HepG2 (cell line): ENCODE measurements at regions not wholly inside any gene's neighbourhood (a gene's known extent, or its start where the extent isn't known, plus 50 kb on each side); places are given as distances from the start of the nearest gene placed in this dataset.

Experiments
- ATAC-seq: fragments of 200-7000 bp; cut with Tn5 transposase; 3 replicates; pipeline ENCODE4 v1.9.1; 2020; ENCODE audit warnings: mild to moderate bottlenecking, moderate library complexity
- BruUV-seq: library from RNA; stranded (reverse); fragments of 400-500 nt; replicated peaks from 2 replicates; lab custom pipeline; 2021; lab: Mats Ljungman, UMichigan
- CTCF ChIA-PET: fragments of 300-600 bp; formaldehyde crosslinking; extraction: SDS; loops from one replicate; lab custom pipeline; 2021; ENCODE audit warnings: low total read pairs, inconsistent platforms, low intra/inter-chr PET ratio; lab: Yijun Ruan, JAX
- POLR2A ChIA-PET: fragments of 350-600 bp; sonication (Branson Sonifier 250); formaldehyde crosslinking; loops from one replicate; lab custom pipeline; 2020; ENCODE audit warnings: antibody characterized with exemption, inconsistent platforms; lab: Yijun Ruan, JAX
- DNase-seq: peaks from one replicate; pipeline ENCODE4 v3.0.0-alpha.2; 2015; ENCODE audit warnings: low spot score
- FAIRE-seq: peaks from 3 replicates; lab custom pipeline; 2011; peaks lifted over from hg19 to GRCh38; lab: Jason Lieb, UNC
- H2AFZ ChIP-seq: one replicate; pipeline ENCODE4 v1.6.1; 2011; ENCODE audit warnings: low read length, inconsistent platforms
- H3K27ac ChIP-seq: fragments of 300-600 bp; 3 replicates; pipeline ENCODE4 v1.8.0; 2011; ENCODE audit warnings: mixed run types, mild to moderate bottlenecking, mixed read lengths, low read length, inconsistent platforms; ENCODE audit not compliant: insufficient read depth; ENCODE audit errors: extremely low read length
- H3K27me3 ChIP-seq, 2 experiments: fragments of 200-600 bp in 1 of 2; 2 replicates in 1 of 2; 3 replicates in 1 of 2; pipeline versions ENCODE4 v1.6.0 to v1.8.0; 2011; ENCODE audit warnings: low read length in 2 of 2, mild to moderate bottlenecking in 2 of 2, moderate library complexity in 2 of 2, inconsistent platforms in 1 of 2; ENCODE audit not compliant: insufficient read depth in 2 of 2, control insufficient read depth in 1 of 2
- H3K36me3 ChIP-seq, 2 experiments: fragments of 200-600 bp in 1 of 2; replicated peaks in 1 of 2; 2 replicates in 1 of 2; 3 replicates in 1 of 2; pipeline versions ENCODE4 v1.5.1 to v1.8.0; 2011; ENCODE audit warnings: low read length in 2 of 2, inconsistent platforms in 1 of 2; ENCODE audit not compliant: insufficient read depth in 2 of 2, control insufficient read depth in 1 of 2
- H3K4me1 ChIP-seq: 2 replicates; pipeline ENCODE4 v1.5.1; 2012; ENCODE audit warnings: low read length, inconsistent platforms; ENCODE audit not compliant: insufficient read depth
- H3K4me2 ChIP-seq: 2 replicates; pipeline ENCODE4 v1.6.0; 2011; ENCODE audit warnings: low read depth, low read length, inconsistent platforms
- H3K4me3 ChIP-seq, 3 experiments: fragments of 200-600 bp in 1 of 3; sonication (generic), shearing (Covaris generic) in 1 of 3; replicated peaks in 1 of 3; 2 replicates each; pipeline ENCODE4 v1.5.1; 2011 to 2016; ENCODE audit warnings: low read length in 3 of 3, inconsistent platforms in 2 of 3, low read depth in 2 of 3, mild to moderate bottlenecking in 2 of 3, control low read depth in 1 of 3, mixed read lengths in 1 of 3; ENCODE audit not compliant: insufficient read depth in 1 of 3
- H3K79me2 ChIP-seq: one replicate; pipeline ENCODE4 v1.6.1; 2011; ENCODE audit warnings: low read length, inconsistent platforms; ENCODE audit not compliant: insufficient read depth
- H3K9ac ChIP-seq: 2 replicates; pipeline ENCODE4 v1.6.0; 2011; ENCODE audit warnings: mild to moderate bottlenecking, low read depth, low read length, inconsistent platforms; ENCODE audit not compliant: insufficient read depth
- H3K9me3 ChIP-seq: 2 replicates; pipeline ENCODE4 v1.5.1; 2012; ENCODE audit warnings: mild to moderate bottlenecking, low read length
- H4K20me1 ChIP-seq: 2 replicates; pipeline ENCODE4 v1.6.0; 2011; ENCODE audit warnings: inconsistent platforms, mild to moderate bottlenecking, low read length, moderate library complexity; ENCODE audit not compliant: insufficient read depth
- ARHGAP35 ChIP-seq: sonication (generic); formaldehyde crosslinking; IDR thresholded peaks from 2 replicates; pipeline ENCODE4 v1.9.0; 2022; ENCODE audit warnings: mild to moderate bottlenecking, inconsistent platforms, moderate library complexity, missing genetic modification reagents, borderline replicate concordance
- DMAP1 ChIP-seq: IDR thresholded peaks from 2 replicates; pipeline ENCODE4 v1.6.1; 2016
- FOXA3 ChIP-seq: IDR thresholded peaks from 2 replicates; pipeline ENCODE4 v1.6.1; 2016; ENCODE audit warnings: missing genetic modification reagents, missing compliant biosample characterization
- FOXO4 ChIP-seq: sonication (generic); formaldehyde crosslinking; conservative IDR thresholded peaks from 2 replicates; pipeline ENCODE4 v1.8.1; 2023; ENCODE audit warnings: missing genetic modification reagents
- HDAC1 ChIP-seq: sonication (generic); formaldehyde crosslinking; IDR thresholded peaks from 2 replicates; pipeline ENCODE4 v1.5.1; 2020; ENCODE audit warnings: mild to moderate bottlenecking, missing genetic modification reagents
- PAWR ChIP-seq: sonication (generic); formaldehyde crosslinking; IDR thresholded peaks from 2 replicates; pipeline ENCODE4 v1.4.0; 2020; ENCODE audit warnings: missing genetic modification reagents, mild to moderate bottlenecking, borderline replicate concordance
- PHF5A ChIP-seq: IDR thresholded peaks from one replicate; pipeline ENCODE4 v1.6.1; 2018; ENCODE audit warnings: low read depth, missing genetic modification reagents; ENCODE audit not compliant: unreplicated experiment
- ZIK1 ChIP-seq: sonication (generic); formaldehyde crosslinking; IDR thresholded peaks from 2 replicates; pipeline ENCODE4 v1.5.0; 2020; ENCODE audit warnings: mild to moderate bottlenecking, low read depth, missing genetic modification reagents, borderline replicate concordance
- ZNF446 ChIP-seq: sonication (generic); formaldehyde crosslinking; IDR thresholded peaks from 2 replicates; pipeline ENCODE4 v1.5.0; 2020; ENCODE audit warnings: mild to moderate bottlenecking, missing genetic modification reagents
- ZNF674 ChIP-seq: sonication (generic); formaldehyde crosslinking; IDR thresholded peaks from 2 replicates; pipeline ENCODE4 v1.5.0; 2020; ENCODE audit warnings: low read depth, mild to moderate bottlenecking, missing genetic modification reagents
- WGBS: methylation state at CpG from one replicate; pipeline ENCODE4 v1.1.6; 2017; ENCODE audit warnings: low lambda C conversion rate; 5-methylcytosine and 5-hydroxymethylcytosine counted together
- in situ Hi-C: cut with HindIII; loops from 2 replicates; pipeline ENCODE4 v1.10.0; 2017; ENCODE audit warnings: low pct_unique_long_range_greater_than_20kb; ENCODE audit not compliant: extremely low pct_ligation_motif_present
- intact Hi-C: fragments of 100-400 bp; cut with micrococcal nuclease; formaldehyde crosslinking; loops from one replicate; pipeline ENCODE4 v1.10.0; 2022; ENCODE audit not compliant: unreplicated experiment
- TF ChIP-seq, protein P1 (sequence below): sonication (generic); formaldehyde crosslinking; IDR thresholded peaks from 2 replicates; pipeline ENCODE4 v1.5.1; 2020; ENCODE audit warnings: mild to moderate bottlenecking, missing genetic modification reagents, borderline replicate concordance
- TF ChIP-seq, protein P2 (sequence below): sonication (generic); formaldehyde crosslinking; IDR thresholded peaks from 2 replicates; pipeline ENCODE4 v1.9.0; 2021; ENCODE audit warnings: missing genetic modification reagents, borderline replicate concordance

- intact Hi-C loops = no loop called here
- H4K20me1 ChIP-seq = no peaks in the 10 kb centered on the region
- BruUV-seq = no TSS peak
- H3K79me2 ChIP-seq = no peaks in the 10 kb centered on the region
- no peak for FAIRE-seq
- H2AFZ ChIP-seq = no peak overlapping the region
- CTCF ChIA-PET = no interaction called here
- no peaks in the 10 kb centered on the region for H3K9me3 ChIP-seq
- no peaks in the 10 kb centered on the region for H3K36me3 ChIP-seq
- TF ChIP-seq ZNF674 (CRISPR knock-in tag) (no peak), PHF5A (CRISPR knock-in tag) (no peak), FOXA3 (CRISPR knock-in tag) (no peak), ZIK1 (CRISPR knock-in tag) (no peak), HDAC1 (no peak), DMAP1 (CRISPR knock-in tag) (no peak), PAWR (no peak), ARHGAP35 (CRISPR knock-in tag) (no peak), ZNF446 (CRISPR knock-in tag) (no peak), FOXO4 (CRISPR knock-in tag) (no peak)
- TF ChIP-seq, protein P1, sequence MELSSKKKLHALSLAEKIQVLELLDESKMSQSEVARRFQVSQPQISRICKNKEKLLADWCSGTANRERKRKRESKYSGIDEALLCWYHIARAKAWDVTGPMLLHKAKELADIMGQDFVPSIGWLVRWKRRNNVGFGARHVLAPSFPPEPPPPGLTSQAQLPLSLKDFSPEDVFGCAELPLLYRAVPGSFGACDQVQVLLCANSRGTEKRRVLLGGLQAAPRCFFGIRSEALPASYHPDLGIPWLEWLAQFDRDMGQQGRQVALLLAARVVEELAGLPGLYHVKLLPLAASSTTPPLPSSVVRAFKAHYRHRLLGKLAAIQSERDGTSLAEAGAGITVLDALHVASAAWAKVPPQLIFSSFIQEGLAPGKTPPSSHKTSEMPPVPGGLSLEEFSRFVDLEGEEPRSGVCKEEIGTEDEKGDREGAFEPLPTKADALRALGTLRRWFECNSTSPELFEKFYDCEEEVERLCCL (CRISPR knock-in tag) = no peak
- TF ChIP-seq, protein P2, sequence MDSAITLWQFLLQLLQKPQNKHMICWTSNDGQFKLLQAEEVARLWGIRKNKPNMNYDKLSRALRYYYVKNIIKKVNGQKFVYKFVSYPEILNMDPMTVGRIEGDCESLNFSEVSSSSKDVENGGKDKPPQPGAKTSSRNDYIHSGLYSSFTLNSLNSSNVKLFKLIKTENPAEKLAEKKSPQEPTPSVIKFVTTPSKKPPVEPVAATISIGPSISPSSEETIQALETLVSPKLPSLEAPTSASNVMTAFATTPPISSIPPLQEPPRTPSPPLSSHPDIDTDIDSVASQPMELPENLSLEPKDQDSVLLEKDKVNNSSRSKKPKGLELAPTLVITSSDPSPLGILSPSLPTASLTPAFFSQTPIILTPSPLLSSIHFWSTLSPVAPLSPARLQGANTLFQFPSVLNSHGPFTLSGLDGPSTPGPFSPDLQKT (CRISPR knock-in tag) = no peak
- TF ChIP-seq, all 625 proteins: peak for 0
- WGBS = 25% methylated on average over 4 of the region's 4 CpGs
- ATAC-seq = no peak
- no peak overlapping the region for H3K4me3 ChIP-seq
- no peak overlapping the region for H3K4me2 ChIP-seq
- no peak overlapping the region for H3K27ac ChIP-seq
- no peaks in the 10 kb centered on the region for H3K4me1 ChIP-seq
- no peaks in the 10 kb centered on the region for H3K27me3 ChIP-seq
- POLR2A ChIA-PET = no interaction called here
- in situ Hi-C loops = no loop called here
- DNase-seq = no peak
- no peak overlapping the region for H3K9ac ChIP-seq
These were observed 533.3 kb upstream of the CDH9 start for GRCh38 chr5:27571681-27572080.
